Stimulated activated CD4-positive, alpha-beta T cell treated with anti-CD3 and anti-CD28 coated beads, Interleukin-12 subunit alpha, Interleukin-12 subunit beta, amount 100 ng/mL, for 48 hours (primary cell): ENCODE measurements at regions not wholly inside any gene's neighbourhood (a gene's known extent, or its start where the extent isn't known, plus 50 kb on each side); places are given as distances from the start of the nearest gene placed in this dataset.

ENCODE experiments used
- DNase-seq, 3 donors: peaks; one replicate each; pipeline ENCODE4 v3.0.0-alpha.2; 2020; ENCODE audit warnings: low read depth in 2 of 3, low spot score in 1 of 3

GRCh38 chr1:108050911-108051629, 86.1 kb upstream of the VAV3 start:
- no peak for DNase-seq

DNA sequence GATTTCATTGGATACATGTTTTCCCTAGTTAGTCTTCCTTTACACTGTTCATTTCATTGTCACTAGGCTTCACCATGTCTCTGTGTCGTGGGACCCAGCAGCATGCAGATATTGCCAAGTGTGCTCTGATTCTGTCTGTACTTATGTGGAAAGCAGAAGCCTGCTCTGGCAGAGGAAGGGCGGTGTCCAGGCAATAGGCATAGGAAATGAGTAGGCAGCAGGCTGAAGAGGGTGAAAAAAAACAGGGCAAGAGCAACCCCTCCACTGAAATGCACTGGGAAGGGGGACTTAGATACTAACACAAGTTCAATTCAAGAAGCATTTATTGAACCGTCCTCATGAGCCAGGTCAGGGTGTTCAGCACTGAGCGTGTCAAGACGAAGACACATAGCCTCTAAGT, 85.2 kb upstream of the VAV3 start:
- DNase-seq = no peak

- DNase-seq = peak in 1 of 3 donors; percentile 15
Measured at GRCh38 chr1:108049178-108049819, 84.3 kb upstream of the VAV3 start.

GRCh38 chr1:108048301-108049177, 83.6 kb upstream of the VAV3 start:
- no peak for DNase-seq

DNA sequence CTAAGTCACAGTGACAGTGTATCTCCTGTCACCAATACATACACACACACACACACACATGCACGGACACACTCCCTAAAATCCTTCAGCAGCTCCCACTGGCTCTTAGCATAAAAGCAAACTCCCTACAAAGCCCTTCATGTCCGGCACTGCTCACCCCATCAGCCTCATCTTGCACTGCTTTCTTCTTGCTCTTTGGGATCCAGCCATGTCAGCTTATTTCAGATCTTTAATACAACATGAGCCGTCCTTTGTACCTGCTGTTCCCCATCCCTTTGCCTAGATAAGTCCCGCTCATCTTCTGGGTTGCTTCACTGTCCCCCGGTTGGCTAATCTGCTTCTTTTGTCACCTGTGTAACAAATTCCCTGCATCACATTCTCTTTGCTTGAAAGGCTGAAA, 82.1 kb upstream of the VAV3 start:
- DNase-seq = no peak

- no peak for DNase-seq
Measured at GRCh38 chr1:108046026-108046425, 81.0 kb upstream of the VAV3 start.

GRCh38 chr1:108045460-108045859, 80.5 kb upstream of the VAV3 start:
- no peak for DNase-seq

GRCh38 chr1:108044318-108044717, 79.3 kb upstream of the VAV3 start:
- no peak for DNase-seq

GRCh38 chr1:108043707-108044106, 78.7 kb upstream of the VAV3 start:
- no peak for DNase-seq

GRCh38 chr1:108042610-108043009, 77.6 kb upstream of the VAV3 start:
- no peak for DNase-seq

DNA sequence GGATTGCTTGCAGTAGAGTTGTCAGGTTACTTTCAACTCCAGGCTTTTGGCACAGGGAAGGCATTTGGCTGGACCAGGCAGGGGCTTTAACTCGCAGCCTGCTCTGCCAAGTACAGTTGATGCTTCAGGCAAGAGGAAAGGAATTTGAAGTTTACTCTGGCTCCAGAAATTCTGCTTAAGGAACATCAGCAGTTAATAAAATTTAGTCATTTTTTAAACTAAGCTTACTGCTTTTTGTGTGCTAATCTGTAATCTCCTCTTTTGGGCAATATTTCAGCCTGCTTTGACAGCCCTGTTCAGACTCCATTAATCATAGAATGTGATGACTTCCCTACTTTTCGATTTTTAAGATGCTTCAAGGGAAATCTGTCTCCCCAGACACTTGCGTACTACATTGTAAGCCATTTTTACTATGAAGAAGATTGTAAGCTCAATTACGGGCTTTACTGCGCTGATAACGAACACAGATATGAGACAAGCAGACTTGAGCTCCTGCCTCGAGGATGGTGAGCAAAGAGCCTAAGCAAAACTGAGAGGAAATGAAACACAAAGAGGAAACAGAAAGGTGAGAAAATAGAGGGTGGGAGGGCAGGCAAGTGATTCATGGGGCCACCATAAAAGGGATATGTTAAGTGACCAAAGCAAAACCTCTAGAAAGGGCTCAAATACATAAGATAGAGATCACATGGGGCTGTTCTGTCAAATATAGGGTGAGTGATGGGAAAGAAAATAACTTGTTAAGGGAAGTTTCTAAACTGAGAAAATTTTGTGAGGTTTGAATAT, 76.6 kb upstream of the VAV3 start:
- DNase-seq = peak in 1 of 3 donors; percentile 9

DNA sequence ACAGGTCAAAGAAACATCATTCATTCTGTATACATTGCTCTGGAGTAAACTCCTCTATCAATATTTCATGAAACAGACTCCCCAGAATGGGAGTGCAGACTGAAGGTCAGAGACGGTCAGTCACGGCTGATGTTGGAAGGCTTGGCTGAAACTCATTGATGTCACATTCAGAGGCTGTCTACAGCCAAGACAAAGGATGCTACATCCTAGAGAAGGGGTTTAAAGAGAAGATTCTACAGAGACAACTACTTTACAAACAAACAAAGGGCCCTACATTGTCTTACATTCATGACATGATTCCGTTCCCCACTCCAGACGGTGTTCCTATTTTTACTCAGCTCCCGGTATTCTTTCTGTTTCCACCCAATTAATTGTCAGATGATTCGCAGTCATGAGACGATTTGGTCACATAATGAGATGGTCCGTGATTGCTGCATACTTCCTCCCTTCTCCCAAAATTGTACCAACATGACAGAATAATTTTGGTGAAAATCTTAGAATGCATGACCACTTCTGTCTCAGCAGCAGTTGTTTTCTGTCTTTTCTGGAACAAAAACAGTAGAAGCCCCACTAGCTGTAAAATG, 73.8 kb upstream of the VAV3 start:
- DNase-seq = no peak

GRCh38 chr1:108036796-108037562, 72.0 kb upstream of the VAV3 start:
- no peak for DNase-seq

DNA sequence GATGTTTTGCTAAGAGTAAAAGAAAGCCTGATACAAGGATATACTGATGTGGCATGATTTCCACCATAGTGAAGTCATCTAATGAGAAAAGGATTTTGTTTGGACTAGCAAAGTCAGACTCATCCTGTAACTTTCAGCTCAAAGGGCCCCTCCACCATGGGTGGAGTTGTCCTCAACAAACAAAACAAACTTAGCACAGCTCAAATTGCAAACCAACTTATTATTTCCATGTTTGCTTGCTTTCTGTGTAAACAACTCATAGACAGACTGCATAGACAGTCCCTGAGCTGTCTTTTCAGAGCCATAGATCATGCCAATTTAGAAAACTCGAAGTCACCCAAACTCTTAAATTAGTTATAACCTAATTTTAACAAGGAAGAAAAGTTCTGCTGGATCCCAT, 69.4 kb upstream of the VAV3 start:
- DNase-seq = no peak

- DNase-seq = no peak
Measured at GRCh38 chr1:108033550-108033951, 68.6 kb upstream of the VAV3 start.

- DNase-seq = no peak
Measured at GRCh38 chr1:108028841-108029388, 63.9 kb upstream of the VAV3 start.

DNA sequence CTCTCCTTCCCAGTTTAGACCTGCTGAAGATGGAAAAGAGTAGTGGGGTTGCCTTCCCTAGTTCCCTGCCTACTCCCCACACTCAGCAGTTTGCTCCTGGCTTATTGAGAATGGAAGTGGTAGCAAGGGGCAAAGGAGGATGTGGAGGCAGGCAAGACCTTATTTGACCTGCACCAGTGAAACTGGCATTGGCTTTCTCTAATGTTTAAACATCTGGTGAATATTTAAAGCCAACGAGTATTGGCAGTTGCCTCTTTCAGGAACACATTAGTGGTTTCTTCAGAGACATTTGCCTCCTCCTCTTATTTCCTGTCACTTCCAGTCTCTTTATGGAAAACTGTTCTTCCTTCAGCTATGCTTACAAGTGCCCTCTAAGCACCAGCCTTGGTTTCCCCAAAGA, 62.4 kb upstream of the VAV3 start:
- DNase-seq = no peak

DNA sequence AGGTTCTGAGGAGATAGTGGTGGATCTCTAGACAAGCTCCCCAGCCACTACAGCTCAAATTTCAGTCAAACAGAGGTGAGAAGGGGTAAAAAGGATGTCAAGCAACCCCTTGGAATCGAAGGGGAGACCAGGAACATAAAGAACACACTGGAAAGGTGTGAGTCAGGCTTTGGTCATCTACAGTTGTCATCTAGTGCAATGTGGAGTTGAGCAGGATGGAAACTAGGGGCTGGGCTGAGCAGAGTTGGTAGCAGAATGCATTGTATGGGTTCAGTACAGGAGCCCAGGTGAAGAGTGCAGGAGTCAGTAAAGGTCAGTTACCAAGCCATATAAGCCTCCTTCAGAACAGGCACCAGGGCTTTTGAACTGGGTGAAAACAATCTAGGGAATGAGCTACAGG, 52.7 kb upstream of the VAV3 start:
- DNase-seq = no peak

- no peak for DNase-seq
Measured at GRCh38 chr1:108016451-108016920, 51.5 kb upstream of the VAV3 start.
